Upper lobe of left lung (tissue), 6 donors: ENCODE measurements at regions not wholly inside any gene's neighbourhood (a gene's known extent, or its start where the extent isn't known, plus 50 kb on each side); places are given as distances from the start of the nearest gene placed in this dataset.

Experiments used
- ATAC-seq, 2 donors: fragments of 200-7000 bp; cut with Tn5 transposase; one replicate each; pipeline ENCODE4 v1.9.1; 2022; ENCODE audit warnings: mild to moderate bottlenecking in 2 of 2, moderate library complexity in 2 of 2; ENCODE audit not compliant: low FRiP score in 2 of 2
- DNase-seq, 2 donors: peaks; one replicate each; pipeline ENCODE4 v3.0.0-alpha.2; 2019 to 2020
- H3K27ac ChIP-seq, 4 donors: fragments of 200-600 bp; sonication (generic); one replicate each; pipeline ENCODE4 v1.5.1; 2016 to 2019
- H3K27me3 ChIP-seq, 4 donors: fragments of 200-600 bp; sonication (generic); one replicate each; pipeline ENCODE4 v1.5.1; 2017 to 2019
- H3K36me3 ChIP-seq, 4 donors: fragments of 200-600 bp; sonication (generic); one replicate each; pipeline ENCODE4 v1.5.1; 2016 to 2019
- H3K4me1 ChIP-seq, 4 donors: fragments of 200-600 bp; sonication (generic); one replicate each; pipeline ENCODE4 v1.5.1; 2018 to 2019
- H3K4me3 ChIP-seq, 4 donors: fragments of 200-600 bp; sonication (generic); one replicate each; pipeline ENCODE4 v1.5.1; 2017 to 2019; ENCODE audit warnings: mild to moderate bottlenecking in 2 of 4, moderate library complexity in 1 of 4
- H3K9me3 ChIP-seq, 4 donors: fragments of 200-600 bp; sonication (generic); one replicate each; pipeline ENCODE4 v1.5.1; 2018 to 2019
- CTCF ChIP-seq, 6 experiments: fragments of 450-650 bp in 4 of 6; fragments of 200-600 bp in 2 of 6; sonication (generic) in 2 of 6; IDR thresholded peaks; one replicate each; pipeline ENCODE4 v1.5.1; 2016 to 2019; ENCODE audit warnings: antibody characterized with exemption in 6 of 6
- EP300 ChIP-seq, 4 donors: sonication (generic); formaldehyde crosslinking; IDR thresholded peaks; one replicate each; pipeline ENCODE4 v1.5.1; 2017; ENCODE audit warnings: antibody characterized with exemption in 4 of 4, control low read depth in 2 of 4
- POLR2A ChIP-seq, 4 donors: fragments of 450-650 bp; IDR thresholded peaks; one replicate each; pipeline ENCODE4 v1.5.1; 2016 to 2017; ENCODE audit warnings: antibody characterized with exemption in 4 of 4, mild to moderate bottlenecking in 2 of 4
- POLR2AphosphoS5 ChIP-seq, 2 donors: sonication (generic); formaldehyde crosslinking; IDR thresholded peaks; one replicate each; pipeline ENCODE4 v1.5.1; 2017; ENCODE audit warnings: antibody characterized with exemption in 2 of 2
- WGBS, 2 donors: methylation state at CpG; one replicate each; pipeline ENCODE4 v1.1.5; 2017 to 2018; 5-methylcytosine and 5-hydroxymethylcytosine counted together
- donor health status: DM: no; HTN: no; CAD: no; lungs with moderate emphysema.
- donor health status: DM: no; HTN: yes; CAD: no; lungs with severe emphysema.

GRCh38 chr6:108763931-108764579 is 84.2 kb upstream of the ARMC2 start:
- WGBS, 2 donors, result 88 to 89% methylated on average over 10 of the region's 10 CpGs
- DNase-seq (no peak), ATAC-seq (no peak)
- no peaks in the 10 kb centered on the region for H3K9me3 ChIP-seq
- H3K4me1 ChIP-seq, result peaks cover 0 to 9% (median 2%) of the 10 kb centered on the region in 4 donors
- no peaks in the 10 kb centered on the region for H3K27me3 ChIP-seq
- H3K36me3 ChIP-seq, result no peaks in the 10 kb centered on the region
- H3K4me3 ChIP-seq, result no peak overlapping the region
- H3K27ac ChIP-seq, result no peak overlapping the region
- TF ChIP-seq EP300 (IDR thresholded peaks at IDR 0.05), result no peak
- no peak for TF ChIP-seq CTCF (IDR thresholded peaks at IDR 0.05)
- TF ChIP-seq POLR2AphosphoS5 (IDR thresholded peaks at IDR 0.05), result no peak
- TF ChIP-seq POLR2A (IDR thresholded peaks at IDR 0.05), result no peak

DNA sequence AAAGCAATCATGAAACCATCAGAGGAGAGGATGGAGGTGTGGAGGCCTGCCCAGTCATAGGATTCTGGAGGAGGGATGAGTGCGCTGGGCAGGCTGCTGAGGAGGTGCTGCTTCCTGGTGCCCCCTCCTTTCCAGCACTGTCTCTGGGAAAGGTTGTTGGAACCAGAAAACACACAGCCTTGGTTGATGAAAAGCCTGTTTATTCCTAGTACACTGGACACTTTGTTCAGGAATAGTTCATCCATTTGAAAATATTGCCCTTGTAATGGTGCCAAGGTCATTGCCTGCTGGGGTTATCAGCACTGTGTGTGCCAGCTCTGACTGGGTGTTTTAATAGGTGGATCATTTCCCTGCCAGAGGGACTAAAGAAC is 83.7 kb upstream of the ARMC2 start:
- H3K4me1 ChIP-seq, result peaks cover 0 to 9% (median 2%) of the 10 kb centered on the region in 4 donors
- no peak overlapping the region for H3K4me3 ChIP-seq
- H3K9me3 ChIP-seq, result no peaks in the 10 kb centered on the region
- H3K27ac ChIP-seq, result no peak overlapping the region
- H3K36me3 ChIP-seq, result no peaks in the 10 kb centered on the region
- WGBS, 2 donors, result 89 to 100% methylated on average over 1 of the region's 1 CpG
- ATAC-seq, result no peak
- no peak for TF ChIP-seq POLR2A (IDR thresholded peaks at IDR 0.05)
- TF ChIP-seq EP300 (IDR thresholded peaks at IDR 0.05), result no peak
- TF ChIP-seq CTCF (IDR thresholded peaks at IDR 0.05), result no peak
- no peak for TF ChIP-seq POLR2AphosphoS5 (IDR thresholded peaks at IDR 0.05)
- H3K27me3 ChIP-seq, result no peaks in the 10 kb centered on the region
- no peak for DNase-seq

GRCh38 chr6:108765495-108765894 is 82.7 kb upstream of the ARMC2 start:
- no peaks in the 10 kb centered on the region for H3K9me3 ChIP-seq
- DNase-seq (no peak), ATAC-seq (no peak)
- H3K27ac ChIP-seq, result no peak overlapping the region
- no peaks in the 10 kb centered on the region for H3K36me3 ChIP-seq
- H3K4me1 ChIP-seq, result peaks cover 0 to 9% (median 2%) of the 10 kb centered on the region in 4 donors
- 92 to 93% methylated on average over 2 of the region's 2 CpGs for WGBS, 2 donors
- no peaks in the 10 kb centered on the region for H3K27me3 ChIP-seq
- no peak overlapping the region for H3K4me3 ChIP-seq
- TF ChIP-seq POLR2A (IDR thresholded peaks at IDR 0.05), result no peak
- TF ChIP-seq POLR2AphosphoS5 (IDR thresholded peaks at IDR 0.05), result no peak
- TF ChIP-seq CTCF (IDR thresholded peaks at IDR 0.05), result no peak
- no peak for TF ChIP-seq EP300 (IDR thresholded peaks at IDR 0.05)

- Histone ChIP-seq H3K4me1 (peaks cover 0 to 9% (median 2%) of the 10 kb centered on the region in 4 donors), H3K27ac (no peak overlapping the region), H3K9me3 (no peaks in the 10 kb centered on the region), H3K4me3 (no peak overlapping the region), H3K36me3 (no peaks in the 10 kb centered on the region), H3K27me3 (no peaks in the 10 kb centered on the region)
- WGBS, 2 donors, result 95 to 96% methylated on average over 5 of the region's 5 CpGs
- TF ChIP-seq POLR2A (IDR thresholded peaks at IDR 0.05) (no peak), POLR2AphosphoS5 (IDR thresholded peaks at IDR 0.05) (no peak), CTCF (IDR thresholded peaks at IDR 0.05) (no peak), EP300 (IDR thresholded peaks at IDR 0.05) (no peak)
- no peak for ATAC-seq
- DNase-seq, result no peak
These were observed 81.8 kb upstream of the ARMC2 start for GRCh38 chr6:108766419-108766818.

DNA sequence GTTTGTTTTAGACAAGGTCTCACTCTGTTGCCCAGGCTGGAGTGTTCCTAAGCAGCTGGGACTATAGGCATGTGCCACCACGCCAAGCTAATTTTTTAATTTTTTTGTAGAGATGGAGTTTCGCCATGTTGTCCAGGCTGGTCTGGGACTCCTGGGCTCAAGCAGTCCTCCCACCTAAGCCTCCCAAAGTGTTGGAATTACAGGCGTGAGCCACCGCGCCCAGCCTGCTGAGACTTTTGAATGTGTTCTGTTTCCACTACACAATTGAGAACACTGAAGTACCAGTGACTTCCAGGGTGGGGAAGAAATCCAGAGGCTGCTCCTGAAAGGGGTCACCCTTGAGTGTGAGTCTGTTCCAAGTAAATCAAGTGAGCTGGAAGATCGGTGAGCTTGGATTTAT is 81.3 kb upstream of the ARMC2 start:
- Histone ChIP-seq H3K9me3 (no peaks in the 10 kb centered on the region), H3K36me3 (no peaks in the 10 kb centered on the region), H3K27me3 (no peaks in the 10 kb centered on the region), H3K27ac (no peak overlapping the region), H3K4me1 (peaks cover 0 to 9% (median 2%) of the 10 kb centered on the region in 4 donors), H3K4me3 (no peak overlapping the region)
- DNase-seq, result no peak
- no peak for ATAC-seq
- TF ChIP-seq CTCF (IDR thresholded peaks at IDR 0.05) (no peak), POLR2AphosphoS5 (IDR thresholded peaks at IDR 0.05) (no peak), POLR2A (IDR thresholded peaks at IDR 0.05) (no peak), EP300 (IDR thresholded peaks at IDR 0.05) (no peak)
- 90 to 92% methylated on average over 6 of the region's 6 CpGs for WGBS, 2 donors
